Activated naive CD4-positive, alpha-beta T cell treated with anti-CD3 and anti-CD28 coated beads, Interleukin-2, amount 50 U/mL, for 72 hours (primary cell): ENCODE measurements at regions not wholly inside any gene's neighbourhood (a gene's known extent, or its start where the extent isn't known, plus 50 kb on each side); places are given as distances from the start of the nearest gene placed in this dataset.
"Not testable (repeated sequence)": the region's sequence is repeated elsewhere in the genome, so short reads cannot be mapped to it uniquely, and the experiment has no call there.

ENCODE experiments used
- ATAC-seq, 2 donors: fragments of 150-1000 bp; cut with Tn5 transposase; 2 replicates each; pipeline ENCODE4 v1.10.0; 2021; ENCODE audit warnings: mild to moderate bottlenecking in 2 of 2, moderate library complexity in 2 of 2
- DNase-seq, 2 donors: peaks; one replicate each; pipeline ENCODE4 v3.0.0; 2021 to 2022; ENCODE audit warnings: low spot score in 2 of 2
- H3K27ac Mint-ChIP-seq, 2 donors: one replicate each; pipeline ENCODE4 v1.8.0; 2022; ENCODE audit warnings: mild to moderate bottlenecking in 2 of 2, mixed read lengths in 2 of 2
- H3K36me3 Mint-ChIP-seq, 2 donors: one replicate each; pipeline ENCODE4 v1.8.0; 2022; ENCODE audit warnings: mixed read lengths in 2 of 2
- H3K9me3 Mint-ChIP-seq, 2 donors: one replicate each; pipeline ENCODE4 v1.8.0; 2022; ENCODE audit warnings: mixed read lengths in 2 of 2

GRCh38 chr14:98919434-98919833 lies 352.6 kb downstream of the BCL11B start:
- ATAC-seq (no peak), DNase-seq (peak in 1 of 2 donors; percentile 23)
- peaks cover 11 to 19% of the 10 kb centered on the region in 2 donors for H3K9me3 Mint-ChIP-seq
- peaks cover 7 to 16% of the 10 kb centered on the region in 2 donors for H3K36me3 Mint-ChIP-seq
- H3K27ac Mint-ChIP-seq: no peak overlapping the region

GRCh38 chr14:98921306-98921705 lies 350.7 kb downstream of the BCL11B start:
- H3K27ac Mint-ChIP-seq, ATAC-seq, DNase-seq: not testable (repeated sequence)
- peaks cover 7 to 16% of the 10 kb centered on the region in 2 donors for H3K36me3 Mint-ChIP-seq
- peaks cover 11 to 19% of the 10 kb centered on the region in 2 donors for H3K9me3 Mint-ChIP-seq

- DNase-seq: no peak
- Mint-ChIP-seq H3K36me3 (peaks cover 14 to 16% of the 10 kb centered on the region in 2 donors), H3K27ac (no peak overlapping the region), H3K9me3 (peaks cover 11 to 24% of the 10 kb centered on the region in 2 donors)
- ATAC-seq: no peak
Observed at GRCh38 chr14:98923596-98923995, 348.4 kb downstream of the BCL11B start.

- DNase-seq: no peak
- ATAC-seq: no peak
- no peak overlapping the region for H3K27ac Mint-ChIP-seq
- H3K9me3 Mint-ChIP-seq: peaks cover 11 to 24% of the 10 kb centered on the region in 2 donors
- peaks cover 14 to 16% of the 10 kb centered on the region in 2 donors for H3K36me3 Mint-ChIP-seq
Observed at GRCh38 chr14:98924046-98924445, 348.0 kb downstream of the BCL11B start.

GRCh38 chr14:98925354-98926040 lies 346.5 kb downstream of the BCL11B start:
- Mint-ChIP-seq H3K36me3 (peaks cover 14 to 16% of the 10 kb centered on the region in 2 donors), H3K9me3 (peaks cover 11 to 23% of the 10 kb centered on the region in 2 donors), H3K27ac (peak overlapping the region in 1 of 2 donors; percentile 57)
- no peak for DNase-seq
- ATAC-seq: peak; percentile 36 to 51

GRCh38 chr14:98926146-98926545 lies 345.9 kb downstream of the BCL11B start:
- Mint-ChIP-seq H3K9me3 (peaks cover 11 to 17% of the 10 kb centered on the region in 2 donors), H3K27ac (peak overlapping the region in 1 of 2 donors; percentile 57), H3K36me3 (peaks cover 7 to 11% of the 10 kb centered on the region in 2 donors)
- ATAC-seq (peak; percentile 38 to 43), DNase-seq (peak; percentile 15 to 52)

GRCh38 chr14:98926801-98927200 lies 345.2 kb downstream of the BCL11B start:
- Mint-ChIP-seq H3K27ac (no peak overlapping the region), H3K9me3 (peaks cover 10 to 15% of the 10 kb centered on the region in 2 donors), H3K36me3 (peaks cover 7 to 12% of the 10 kb centered on the region in 2 donors)
- ATAC-seq (no peak), DNase-seq (no peak)

- Mint-ChIP-seq H3K36me3 (peaks cover 7% of the 10 kb centered on the region in 2 donors), H3K27ac (peak overlapping the region; percentile 52 to 60), H3K9me3 (peaks cover 0 to 5% of the 10 kb centered on the region in 2 donors)
- no peak for DNase-seq
- ATAC-seq: no peak
Observed at GRCh38 chr14:98927986-98928385, 344.0 kb downstream of the BCL11B start.

GRCh38 chr14:98928418-98928817 lies 343.6 kb downstream of the BCL11B start:
- DNase-seq (no peak), ATAC-seq (no peak)
- peaks cover 0 to 5% of the 10 kb centered on the region in 2 donors for H3K9me3 Mint-ChIP-seq
- peak overlapping the region in 1 of 2 donors; percentile 36 for H3K27ac Mint-ChIP-seq
- peaks cover 7% of the 10 kb centered on the region in 2 donors for H3K36me3 Mint-ChIP-seq

- DNase-seq (no peak), ATAC-seq (no peak)
- Mint-ChIP-seq H3K36me3 (peaks cover 25 to 29% of the 10 kb centered on the region in 2 donors), H3K27ac (peak overlapping the region in 1 of 2 donors; percentile 83), H3K9me3 (peaks cover 16 to 21% of the 10 kb centered on the region in 2 donors)
Observed at GRCh38 chr14:98931126-98931525, 340.9 kb downstream of the BCL11B start.

GRCh38 chr14:98931911-98932310 lies 340.1 kb downstream of the BCL11B start:
- peak overlapping the region; percentile 81 to 83 for H3K27ac Mint-ChIP-seq
- peaks cover 19 to 21% of the 10 kb centered on the region in 2 donors for H3K9me3 Mint-ChIP-seq
- ATAC-seq: peak; percentile 67 to 73
- peak in 1 of 2 donors; percentile 65 for DNase-seq
- peaks cover 27 to 31% of the 10 kb centered on the region in 2 donors for H3K36me3 Mint-ChIP-seq

- ATAC-seq: peak in 1 of 2 donors; percentile 48
- peaks cover 19 to 24% of the 10 kb centered on the region in 2 donors for H3K9me3 Mint-ChIP-seq
- H3K27ac Mint-ChIP-seq: peak overlapping the region; percentile 81 to 83
- no peak for DNase-seq
- peaks cover 27 to 28% of the 10 kb centered on the region in 2 donors for H3K36me3 Mint-ChIP-seq
Observed at GRCh38 chr14:98932431-98933325, 339.3 kb downstream of the BCL11B start.

- not testable (repeated sequence) for DNase-seq
- Mint-ChIP-seq H3K9me3 (peaks cover 19 to 25% of the 10 kb centered on the region in 2 donors), H3K36me3 (peaks cover 24 to 27% of the 10 kb centered on the region in 2 donors), H3K27ac (peak overlapping the region in 1 of 2 donors; percentile 85)
- peak in 1 of 2 donors; percentile 68 for ATAC-seq
Observed at GRCh38 chr14:98934569-98934968, 337.4 kb downstream of the BCL11B start.

GRCh38 chr14:98935921-98936320 lies 336.1 kb downstream of the BCL11B start:
- no peak for ATAC-seq
- no peak for DNase-seq

GRCh38 chr14:98937021-98937420 lies 335.0 kb downstream of the BCL11B start:
- ATAC-seq: no peak

More at GRCh38 chr14:98935921-98936320, 336.1 kb downstream of the BCL11B start:
- Mint-ChIP-seq H3K36me3 (peaks cover 24 to 27% of the 10 kb centered on the region in 2 donors), H3K9me3 (peaks cover 19 to 25% of the 10 kb centered on the region in 2 donors), H3K27ac (peak overlapping the region in 1 of 2 donors; percentile 85)

GRCh38 chr14:98937712-98938505 lies 334.1 kb downstream of the BCL11B start:
- Mint-ChIP-seq H3K27ac (no peak overlapping the region), H3K9me3 (peaks cover 19 to 25% of the 10 kb centered on the region in 2 donors), H3K36me3 (peaks cover 21 to 24% of the 10 kb centered on the region in 2 donors)
- no peak for DNase-seq
- peak in 1 of 2 donors; percentile 42 for ATAC-seq

More at GRCh38 chr14:98937021-98937420, 335.0 kb downstream of the BCL11B start:
- Mint-ChIP-seq H3K27ac (no peak overlapping the region), H3K36me3 (peaks cover 23 to 24% of the 10 kb centered on the region in 2 donors), H3K9me3 (peaks cover 19 to 25% of the 10 kb centered on the region in 2 donors)
- no peak for DNase-seq
